T-cell (primary cell): ENCODE measurements at regions not wholly inside any gene's neighbourhood (a gene's known extent, or its start where the extent isn't known, plus 50 kb on each side); places are given as distances from the start of the nearest gene placed in this dataset.

Experiments
- ATAC-seq, 4 experiments: fragments of 200-7000 bp in 3 of 4; fragments of 150-1000 bp in 1 of 4; cut with Tn5 transposase; replicated peaks in 1 of 4; 1 replicate in 3 of 4; 2 replicates in 1 of 4; pipeline ENCODE4 v1.10.0; 2021; ENCODE audit warnings: moderate library complexity in 3 of 4, mild to moderate bottlenecking in 2 of 4, moderate number of reproducible peaks in 1 of 4
- CTCF ChIA-PET, 2 donors: fragments of 300-600 bp; sonication (Branson Sonifier 250); formaldehyde crosslinking; loops; one replicate each; lab custom pipeline; 2022; ENCODE audit warnings: antibody characterized with exemption in 2 of 2; lab: Charles Lee
- POLR2A ChIA-PET, 2 donors: fragments of 300-600 bp; sonication (Branson Sonifier 250); formaldehyde crosslinking; loops; one replicate each; lab custom pipeline; 2022; ENCODE audit warnings: antibody characterized with exemption in 2 of 2; lab: Charles Lee
- DNase-seq, 35 experiments: peaks; one replicate each; pipeline versions ENCODE4 v3.0.0 to v3.0.0-alpha.2; 2013 to 2023
- H3K27ac ChIP-seq: one replicate; pipeline ENCODE4 v1.5.1; 2013; ENCODE audit warnings: low read length
- H3K27me3 ChIP-seq, 2 experiments: replicated peaks in 1 of 2; 1 replicate in 1 of 2; 2 replicates in 1 of 2; pipeline versions ENCODE4 v1.6.1 to v1.7.0; 2013; ENCODE audit warnings: low read length in 1 of 2, mixed read lengths in 1 of 2; ENCODE audit not compliant: control insufficient read depth in 2 of 2, insufficient read depth in 2 of 2; ENCODE audit errors: extremely low read depth in 1 of 2
- H3K36me3 ChIP-seq, 2 donors: 1 replicate in 1 of 2; 2 replicates in 1 of 2; pipeline versions ENCODE4 v1.6.1 to v1.7.0; 2013; ENCODE audit warnings: low read length in 1 of 2; ENCODE audit not compliant: control insufficient read depth in 2 of 2, insufficient read depth in 1 of 2; ENCODE audit errors: extremely low read depth in 1 of 2
- H3K4me1 ChIP-seq, 2 experiments: 1 replicate in 1 of 2; 2 replicates in 1 of 2; pipeline versions ENCODE4 v1.6.1 to v1.7.0; 2013; ENCODE audit warnings: low read length in 2 of 2, mixed read lengths in 1 of 2; ENCODE audit not compliant: insufficient read depth in 2 of 2, control insufficient read depth in 1 of 2; ENCODE audit errors: extremely low read depth in 1 of 2
- H3K4me3 ChIP-seq, 2 donors: 1 replicate in 1 of 2; 2 replicates in 1 of 2; pipeline versions ENCODE4 v1.5.1 to v1.7.0; 2013; ENCODE audit warnings: mild to moderate bottlenecking in 2 of 2, low read length in 1 of 2, moderate library complexity in 1 of 2; ENCODE audit not compliant: control insufficient read depth in 1 of 2; ENCODE audit errors: extremely low read depth in 1 of 2
- H3K9me3 ChIP-seq: 2 replicates; pipeline ENCODE4 v1.7.0; 2013
- H3K27ac Mint-ChIP-seq, 2 donors: one replicate each; pipeline ENCODE4 v1.8.0; 2020 to 2021; ENCODE audit warnings: mild to moderate bottlenecking in 2 of 2, mixed read lengths in 2 of 2
- H3K27me3 Mint-ChIP-seq, 2 donors: one replicate each; pipeline ENCODE4 v1.8.0; 2021 to 2022; ENCODE audit warnings: mixed read lengths in 2 of 2
- H3K36me3 Mint-ChIP-seq: one replicate; pipeline ENCODE4 v1.8.0; 2021; ENCODE audit warnings: mixed read lengths
- H3K4me1 Mint-ChIP-seq, 3 donors: one replicate each; pipeline ENCODE4 v1.8.0; 2020 to 2022; ENCODE audit warnings: mixed read lengths in 3 of 3, mild to moderate bottlenecking in 1 of 3
- H3K4me3 Mint-ChIP-seq, 3 donors: one replicate each; pipeline ENCODE4 v1.8.0; 2020 to 2022; ENCODE audit warnings: mild to moderate bottlenecking in 3 of 3, mixed read lengths in 3 of 3, moderate library complexity in 3 of 3
- H3K9me3 Mint-ChIP-seq, 3 donors: one replicate each; pipeline ENCODE4 v1.8.0; 2020 to 2022; ENCODE audit warnings: mixed read lengths in 3 of 3
- WGBS: methylation state at CpG from one replicate; pipeline ENCODE4 v1.1.5; 2013; ENCODE audit warnings: missing lambda C conversion rate; ENCODE audit not compliant: insufficient coverage; 5-methylcytosine and 5-hydroxymethylcytosine counted together

DNA sequence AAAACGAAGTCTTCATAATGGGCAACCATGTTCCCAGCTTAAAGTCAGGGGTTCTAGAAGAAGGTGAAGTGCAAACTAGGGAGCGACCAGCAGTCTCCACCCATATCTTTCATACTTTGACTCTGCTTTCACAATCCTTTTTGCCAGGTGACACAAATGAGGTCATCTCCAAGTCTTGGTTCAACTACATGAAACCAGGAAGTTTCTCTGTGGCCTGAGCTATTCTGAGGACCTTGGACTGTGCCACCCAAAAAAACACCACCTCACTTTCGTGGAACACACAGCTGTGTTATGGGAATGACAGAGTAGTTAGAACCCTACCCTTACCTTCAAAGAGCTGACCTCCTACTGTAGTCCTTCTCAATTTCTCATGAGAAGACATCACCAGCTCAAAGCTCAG is 309.2 kb downstream of the AGTPBP1 start:
- ChIA-PET POLR2A (interaction anchor here in 1 of 2 donors (0.6 kb wide), 1 partner anchor 1187 kb away, joined by 3 read pairs; no protein-coding TSS in a partner anchor), CTCF (no interaction called here)
- Mint-ChIP-seq H3K36me3 (no peaks in the 10 kb centered on the region), H3K9me3 (no peaks in the 10 kb centered on the region), H3K4me1 (no peaks in the 10 kb centered on the region), H3K27me3 (peaks cover 30 to 31% of the 10 kb centered on the region in 2 donors), H3K4me3 (no peak overlapping the region), H3K27ac (no peak overlapping the region)
- ATAC-seq = no peak
- WGBS = 20% methylated on average over 1 of the region's 3 CpGs
- Histone ChIP-seq H3K4me3 (no peak overlapping the region), H3K4me1 (no peaks in the 10 kb centered on the region), H3K27me3 (peaks cover 0 to 24% of the 10 kb centered on the region in 2 experiments), H3K36me3 (no peaks in the 10 kb centered on the region), H3K9me3 (no peaks in the 10 kb centered on the region), H3K27ac (no peak overlapping the region)
- DNase-seq = no peak

- no peaks in the 10 kb centered on the region for H3K4me1 Mint-ChIP-seq
- DNase-seq (no peak), ATAC-seq (no peak)
- H3K36me3 Mint-ChIP-seq = no peaks in the 10 kb centered on the region
- no peak overlapping the region for H3K4me3 Mint-ChIP-seq
- Histone ChIP-seq H3K27me3 (peaks cover 0 to 24% of the 10 kb centered on the region in 2 experiments), H3K4me1 (no peaks in the 10 kb centered on the region), H3K4me3 (no peak overlapping the region), H3K27ac (no peak overlapping the region), H3K9me3 (no peaks in the 10 kb centered on the region), H3K36me3 (no peaks in the 10 kb centered on the region)
- ChIA-PET POLR2A (no interaction called here), CTCF (no interaction called here)
- peaks cover 39% of the 10 kb centered on the region in 2 donors for H3K27me3 Mint-ChIP-seq
- H3K9me3 Mint-ChIP-seq = no peaks in the 10 kb centered on the region
- H3K27ac Mint-ChIP-seq = no peak overlapping the region
- 83% methylated on average over 1 of the region's 3 CpGs for WGBS
Measured at GRCh38 chr9:85431339-85432102, 310.2 kb downstream of the AGTPBP1 start.

GRCh38 chr9:85430659-85431338 is 311.0 kb downstream of the AGTPBP1 start:
- ATAC-seq = no peak
- ChIA-PET POLR2A (no interaction called here), CTCF (no interaction called here)
- Histone ChIP-seq H3K36me3 (no peaks in the 10 kb centered on the region), H3K4me3 (no peak overlapping the region), H3K27me3 (peaks cover 0 to 28% of the 10 kb centered on the region in 2 experiments), H3K4me1 (no peaks in the 10 kb centered on the region), H3K9me3 (no peaks in the 10 kb centered on the region), H3K27ac (no peak overlapping the region)
- WGBS = 84% methylated on average over 7 of the region's 18 CpGs
- Mint-ChIP-seq H3K4me3 (no peak overlapping the region), H3K27ac (no peak overlapping the region), H3K9me3 (no peaks in the 10 kb centered on the region), H3K4me1 (no peaks in the 10 kb centered on the region), H3K36me3 (no peaks in the 10 kb centered on the region), H3K27me3 (peaks cover 43% of the 10 kb centered on the region in 2 donors)
- no peak for DNase-seq

GRCh38 chr9:85428230-85428629 is 313.5 kb downstream of the AGTPBP1 start:
- WGBS = no CpG with 5 or more reads among the region's 6 CpGs
- H3K27ac Mint-ChIP-seq = no peak overlapping the region
- Histone ChIP-seq H3K27me3 (peaks cover 0 to 19% of the 10 kb centered on the region in 2 experiments), H3K27ac (no peak overlapping the region), H3K4me3 (no peak overlapping the region), H3K36me3 (no peaks in the 10 kb centered on the region), H3K9me3 (no peaks in the 10 kb centered on the region), H3K4me1 (no peaks in the 10 kb centered on the region)
- H3K36me3 Mint-ChIP-seq = no peaks in the 10 kb centered on the region
- H3K4me3 Mint-ChIP-seq = no peak overlapping the region
- H3K9me3 Mint-ChIP-seq = peaks cover 0 to 5% (median 0%) of the 10 kb centered on the region in 3 donors
- ChIA-PET POLR2A (no interaction called here), CTCF (no interaction called here)
- H3K27me3 Mint-ChIP-seq = peaks cover 45 to 47% of the 10 kb centered on the region in 2 donors
- ATAC-seq (no peak), DNase-seq (no peak)
- peaks cover 0 to 2% (median 0%) of the 10 kb centered on the region in 3 donors for H3K4me1 Mint-ChIP-seq

DNA sequence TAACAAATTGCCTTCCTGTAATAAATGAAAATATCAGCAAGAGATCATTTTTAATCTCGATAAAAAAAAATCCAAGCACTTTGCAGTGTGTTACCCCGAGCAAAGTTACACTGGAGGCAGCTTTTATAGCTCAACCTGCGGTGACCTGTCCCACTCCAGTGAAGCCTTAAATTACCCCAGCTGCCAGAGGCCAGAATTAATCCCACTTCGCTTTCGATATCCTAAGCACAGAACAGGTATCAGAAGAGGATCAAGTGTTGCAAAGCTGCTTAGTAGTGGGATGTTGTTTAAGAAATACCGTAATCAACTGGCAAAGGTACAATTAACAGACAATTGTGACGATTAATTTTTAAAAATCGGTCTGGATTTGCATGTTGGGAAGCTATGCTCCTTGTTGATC is 314.0 kb downstream of the AGTPBP1 start:
- Histone ChIP-seq H3K4me1 (no peaks in the 10 kb centered on the region), H3K27me3 (peaks cover 0 to 15% of the 10 kb centered on the region in 2 experiments), H3K4me3 (no peak overlapping the region), H3K9me3 (no peaks in the 10 kb centered on the region), H3K27ac (no peak overlapping the region), H3K36me3 (no peaks in the 10 kb centered on the region)
- CTCF ChIA-PET = interaction anchor here in 1 of 2 donors (0.6 kb wide), 1 partner anchor 708 kb away, joined by 4 read pairs; no protein-coding TSS in a partner anchor
- ATAC-seq (no peak), DNase-seq (no peak)
- H3K4me3 Mint-ChIP-seq = no peak overlapping the region
- no peaks in the 10 kb centered on the region for H3K36me3 Mint-ChIP-seq
- peaks cover 0 to 2% (median 0%) of the 10 kb centered on the region in 3 donors for H3K4me1 Mint-ChIP-seq
- no peak overlapping the region for H3K27ac Mint-ChIP-seq
- H3K27me3 Mint-ChIP-seq = peaks cover 44% of the 10 kb centered on the region in 2 donors
- POLR2A ChIA-PET = no interaction called here
- WGBS = 95% methylated on average over 4 of the region's 8 CpGs
- peaks cover 0 to 5% (median 0%) of the 10 kb centered on the region in 3 donors for H3K9me3 Mint-ChIP-seq

DNA sequence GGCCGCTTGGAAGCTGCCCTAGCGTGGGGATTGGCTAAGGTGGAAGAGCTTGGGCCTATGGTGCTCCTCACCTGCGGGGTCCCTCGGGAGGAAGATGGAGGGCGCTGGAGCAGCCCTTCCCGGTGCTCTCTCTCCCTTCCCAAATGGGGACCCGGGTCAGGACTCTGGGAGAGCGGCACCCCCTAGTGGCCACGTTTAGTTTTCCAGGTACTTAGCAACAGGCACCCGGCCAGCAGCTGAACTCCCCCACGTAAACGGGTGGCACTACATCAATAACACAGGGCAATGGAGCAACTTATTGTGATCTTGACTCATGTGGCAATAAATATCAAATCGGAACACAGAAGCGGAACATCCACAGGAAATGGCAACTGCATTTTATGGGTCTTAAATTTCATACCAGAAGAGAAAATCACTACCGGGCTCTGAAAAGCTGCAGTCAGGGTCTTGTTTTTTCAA is 316.6 kb downstream of the AGTPBP1 start:
- H3K4me3 ChIP-seq = no peak overlapping the region
- ATAC-seq = no peak
- WGBS = 12% methylated on average over 14 of the region's 15 CpGs
- peaks cover 0 to 4% of the 10 kb centered on the region in 2 experiments for H3K4me1 ChIP-seq
- ChIA-PET POLR2A (no interaction called here), CTCF (interaction anchor here (0.6 kb wide), 2 partner anchors 13 to 185 kb away, joined by 3 read pairs; no protein-coding TSS in a partner anchor)
- Mint-ChIP-seq H3K27me3 (peaks cover 38 to 42% of the 10 kb centered on the region in 2 donors), H3K36me3 (no peaks in the 10 kb centered on the region), H3K27ac (no peak overlapping the region), H3K9me3 (peaks cover 0 to 5% (median 0%) of the 10 kb centered on the region in 3 donors), H3K4me3 (no peak overlapping the region), H3K4me1 (peaks cover 2 to 6% (median 5%) of the 10 kb centered on the region in 3 donors)
- peak in 12 of 35 experiments; percentile 2 to 35 (median 8) for DNase-seq
- peaks cover 0 to 10% of the 10 kb centered on the region in 2 experiments for H3K27me3 ChIP-seq
- H3K36me3 ChIP-seq = no peaks in the 10 kb centered on the region
- no peaks in the 10 kb centered on the region for H3K9me3 ChIP-seq
- H3K27ac ChIP-seq = no peak overlapping the region
